ENCODE measurements at regions not wholly inside any gene's neighbourhood (a gene's known extent, or its start where the extent isn't known, plus 50 kb on each side); places are given as distances from the start of the nearest gene placed in this dataset.

GRCh38 chr2:11068079-11068741 is 87.1 kb upstream of the SLC66A3 start:
- H3K27me3 ChIP-seq (replicated peaks in 1 of 7): peaks cover 0 to 30% (median 0%) of the 10 kb centered on the region in 7 donors
- H3K27ac ChIP-seq: no peak overlapping the region
- no peaks in the 10 kb centered on the region for H3K36me3 ChIP-seq
- peaks cover 0 to under 1% (median 0%) of the 10 kb centered on the region in 8 donors for H3K9me3 ChIP-seq
- intact Hi-C loops (cut with DNase I; ENCODE audit: low total_unique reads): no loop called here
- 83 to 90% (median 86%) methylated on average over 11 of the region's 11 CpGs for WGBS, 5 donors
- DNase-seq: no peak
- TF ChIP-seq, protein P1, sequence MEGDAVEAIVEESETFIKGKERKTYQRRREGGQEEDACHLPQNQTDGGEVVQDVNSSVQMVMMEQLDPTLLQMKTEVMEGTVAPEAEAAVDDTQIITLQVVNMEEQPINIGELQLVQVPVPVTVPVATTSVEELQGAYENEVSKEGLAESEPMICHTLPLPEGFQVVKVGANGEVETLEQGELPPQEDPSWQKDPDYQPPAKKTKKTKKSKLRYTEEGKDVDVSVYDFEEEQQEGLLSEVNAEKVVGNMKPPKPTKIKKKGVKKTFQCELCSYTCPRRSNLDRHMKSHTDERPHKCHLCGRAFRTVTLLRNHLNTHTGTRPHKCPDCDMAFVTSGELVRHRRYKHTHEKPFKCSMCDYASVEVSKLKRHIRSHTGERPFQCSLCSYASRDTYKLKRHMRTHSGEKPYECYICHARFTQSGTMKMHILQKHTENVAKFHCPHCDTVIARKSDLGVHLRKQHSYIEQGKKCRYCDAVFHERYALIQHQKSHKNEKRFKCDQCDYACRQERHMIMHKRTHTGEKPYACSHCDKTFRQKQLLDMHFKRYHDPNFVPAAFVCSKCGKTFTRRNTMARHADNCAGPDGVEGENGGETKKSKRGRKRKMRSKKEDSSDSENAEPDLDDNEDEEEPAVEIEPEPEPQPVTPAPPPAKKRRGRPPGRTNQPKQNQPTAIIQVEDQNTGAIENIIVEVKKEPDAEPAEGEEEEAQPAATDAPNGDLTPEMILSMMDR (IDR thresholded peaks at IDR 0.05 in 8 of 11, conservative IDR thresholded peaks at IDR 0.05 in 3 of 11): no peak
- TF ChIP-seq POLR2AphosphoS5 (IDR thresholded peaks at IDR 0.05) (no peak), POLR2A (IDR thresholded peaks at IDR 0.05) (no peak)
- peaks cover 0 to 13% (median under 1%) of the 10 kb centered on the region in 6 donors for H3K4me1 ChIP-seq
- H3K4me3 ChIP-seq: no peak overlapping the region

GRCh38 chr2:11068856-11069526 is 86.3 kb upstream of the SLC66A3 start:
- Histone ChIP-seq H3K27ac (no peak overlapping the region), H3K9me3 (no peaks in the 10 kb centered on the region), H3K4me1 (peaks cover 0 to 13% (median 3%) of the 10 kb centered on the region in 6 donors), H3K36me3 (no peaks in the 10 kb centered on the region), H3K4me3 (no peak overlapping the region), H3K27me3 (replicated peaks in 1 of 7) (peaks cover 0 to 32% (median 0%) of the 10 kb centered on the region in 7 donors)
- 86 to 94% (median 89%) methylated on average over 9 to 13 of the region's 13 CpGs for WGBS, 5 donors
- intact Hi-C loops (cut with DNase I; ENCODE audit: low total_unique reads): no loop called here
- no peak for DNase-seq
- TF ChIP-seq, protein P1 (IDR thresholded peaks at IDR 0.05 in 8 of 11, conservative IDR thresholded peaks at IDR 0.05 in 3 of 11): no peak
- no peak for TF ChIP-seq POLR2AphosphoS5 (IDR thresholded peaks at IDR 0.05)
- no peak for TF ChIP-seq POLR2A (IDR thresholded peaks at IDR 0.05)

DNA sequence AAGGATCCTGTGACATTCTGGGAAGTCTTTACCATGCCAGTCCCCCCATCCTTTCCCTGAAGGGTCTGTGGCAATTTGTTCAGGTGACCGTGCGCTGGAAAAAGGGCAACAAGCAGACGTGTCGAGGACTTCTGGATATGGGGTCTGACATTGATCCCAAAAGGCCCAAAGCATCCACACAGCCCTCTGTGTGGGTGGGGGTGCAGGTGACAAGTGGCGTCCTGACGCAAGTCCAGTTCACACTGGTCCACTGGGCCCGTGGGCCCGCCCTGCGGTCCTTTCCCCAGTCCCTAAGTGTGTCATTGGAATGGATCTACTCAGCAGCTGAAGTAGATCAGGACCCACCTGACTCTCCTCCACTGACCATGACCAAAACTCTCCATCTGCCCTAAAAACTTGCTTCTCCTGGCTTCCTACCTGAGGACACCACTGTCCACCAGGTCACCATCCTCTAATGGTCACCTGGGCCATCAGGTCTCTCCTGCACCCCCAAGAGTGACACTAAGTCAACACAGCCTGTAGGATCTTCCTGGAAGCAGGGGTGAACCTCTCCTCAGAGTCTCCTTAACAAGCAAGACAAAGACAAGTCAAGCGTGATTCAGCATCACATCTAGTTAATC is 85.6 kb upstream of the SLC66A3 start:
- intact Hi-C loops (cut with DNase I; ENCODE audit: low total_unique reads): no loop called here
- H3K27me3 ChIP-seq (replicated peaks in 1 of 7): peaks cover 0 to 32% (median 0%) of the 10 kb centered on the region in 7 donors
- WGBS, 5 donors: 79 to 96% (median 92%) methylated on average over 8 to 10 of the region's 10 CpGs
- TF ChIP-seq POLR2AphosphoS5 (IDR thresholded peaks at IDR 0.05) (no peak), POLR2A (IDR thresholded peaks at IDR 0.05) (no peak)
- TF ChIP-seq, protein P1 (IDR thresholded peaks at IDR 0.05 in 8 of 11, conservative IDR thresholded peaks at IDR 0.05 in 3 of 11): no peak
- H3K27ac ChIP-seq: no peak overlapping the region
- no peak overlapping the region for H3K4me3 ChIP-seq
- H3K4me1 ChIP-seq: peaks cover 0 to 13% (median 4%) of the 10 kb centered on the region in 6 donors
- no peaks in the 10 kb centered on the region for H3K9me3 ChIP-seq
- no peak for DNase-seq
- no peaks in the 10 kb centered on the region for H3K36me3 ChIP-seq

- H3K27ac ChIP-seq: no peak overlapping the region
- TF ChIP-seq POLR2A (IDR thresholded peaks at IDR 0.05) (no peak), POLR2AphosphoS5 (IDR thresholded peaks at IDR 0.05) (no peak)
- TF ChIP-seq, protein P1 (IDR thresholded peaks at IDR 0.05 in 8 of 11, conservative IDR thresholded peaks at IDR 0.05 in 3 of 11): no peak
- 37 to 57% (median 42%) methylated on average over 7 of the region's 7 CpGs for WGBS, 5 donors
- H3K4me1 ChIP-seq: peaks cover 0 to 13% (median 4%) of the 10 kb centered on the region in 6 donors
- DNase-seq: no peak
- no peaks in the 10 kb centered on the region for H3K9me3 ChIP-seq
- no peaks in the 10 kb centered on the region for H3K36me3 ChIP-seq
- no peak overlapping the region for H3K4me3 ChIP-seq
- intact Hi-C loops (cut with DNase I; ENCODE audit: low total_unique reads): no loop called here
- H3K27me3 ChIP-seq (replicated peaks in 1 of 7): peaks cover 0 to 19% (median 0%) of the 10 kb centered on the region in 7 donors
These were observed 84.1 kb upstream of the SLC66A3 start for GRCh38 chr2:11071211-11071610.
